ENCODE measurements at regions not wholly inside any gene's neighbourhood (a gene's known extent, or its start where the extent isn't known, plus 50 kb on each side); places are given as distances from the start of the nearest gene placed in this dataset.

DNA sequence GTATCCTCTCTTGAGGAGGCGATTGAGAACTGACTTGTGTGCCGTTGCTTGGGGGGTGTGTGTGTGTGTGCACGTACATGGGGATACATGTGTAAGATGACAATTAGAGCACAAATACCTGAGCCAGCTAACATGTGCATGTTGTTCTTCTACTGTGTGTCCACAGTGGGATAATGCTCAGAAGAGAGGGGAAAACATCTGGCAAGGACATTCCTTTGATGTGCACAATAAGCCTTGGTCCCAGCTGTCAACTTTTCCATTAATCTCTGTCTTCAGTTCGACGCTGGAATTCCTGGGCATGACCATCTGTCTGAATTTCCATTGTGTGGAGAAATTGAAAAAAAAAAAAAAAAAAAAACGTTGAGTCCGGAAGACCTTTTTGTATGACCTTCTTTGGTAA is 592.0 kb upstream of the GALNTL6 start:
- no peak overlapping the region for H3K27ac Mint-ChIP-seq
- peaks cover 3% of the 10 kb centered on the region; the same call in 1 of the 3 replicates for H3K4me1 Mint-ChIP-seq
- no peaks in the 10 kb centered on the region for H3K36me3 Mint-ChIP-seq (ENCODE audit: low read depth)
- ATAC-seq (no peak), DNase-seq (ENCODE audit: low spot score) (no peak)
- Histone ChIP-seq H3K79me2 (replicated peaks; ENCODE audit: insufficient read depth) (no peaks in the 10 kb centered on the region), H3K4me1 (ENCODE audit: insufficient read depth) (no peaks in the 10 kb centered on the region), H3F3A (replicated peaks; ENCODE audit: low read depth) (no peaks in the 10 kb centered on the region), H3K36me3 (ENCODE audit: insufficient read depth) (no peaks in the 10 kb centered on the region), H2AFZ (no peak overlapping the region), H3K27ac (ENCODE audit: low read depth) (no peak overlapping the region), H3K4me2 (no peak overlapping the region), H4K20me1 (replicated peaks; ENCODE audit: insufficient read depth) (no peaks in the 10 kb centered on the region), H3K9me2 (ENCODE audit: insufficient read depth) (no peaks in the 10 kb centered on the region), H3K27me3 (ENCODE audit: insufficient read depth) (no peaks in the 10 kb centered on the region), H3K4me3 (no peak overlapping the region)
- no peak overlapping the region for H3K4me3 Mint-ChIP-seq
- peaks cover 2% of the 10 kb centered on the region for H3K27me3 Mint-ChIP-seq (ENCODE audit: insufficient read depth, low read depth, poor library complexity)
- H3K9me3 Mint-ChIP-seq = no peaks in the 10 kb centered on the region
- TF ChIP-seq, protein P1, sequence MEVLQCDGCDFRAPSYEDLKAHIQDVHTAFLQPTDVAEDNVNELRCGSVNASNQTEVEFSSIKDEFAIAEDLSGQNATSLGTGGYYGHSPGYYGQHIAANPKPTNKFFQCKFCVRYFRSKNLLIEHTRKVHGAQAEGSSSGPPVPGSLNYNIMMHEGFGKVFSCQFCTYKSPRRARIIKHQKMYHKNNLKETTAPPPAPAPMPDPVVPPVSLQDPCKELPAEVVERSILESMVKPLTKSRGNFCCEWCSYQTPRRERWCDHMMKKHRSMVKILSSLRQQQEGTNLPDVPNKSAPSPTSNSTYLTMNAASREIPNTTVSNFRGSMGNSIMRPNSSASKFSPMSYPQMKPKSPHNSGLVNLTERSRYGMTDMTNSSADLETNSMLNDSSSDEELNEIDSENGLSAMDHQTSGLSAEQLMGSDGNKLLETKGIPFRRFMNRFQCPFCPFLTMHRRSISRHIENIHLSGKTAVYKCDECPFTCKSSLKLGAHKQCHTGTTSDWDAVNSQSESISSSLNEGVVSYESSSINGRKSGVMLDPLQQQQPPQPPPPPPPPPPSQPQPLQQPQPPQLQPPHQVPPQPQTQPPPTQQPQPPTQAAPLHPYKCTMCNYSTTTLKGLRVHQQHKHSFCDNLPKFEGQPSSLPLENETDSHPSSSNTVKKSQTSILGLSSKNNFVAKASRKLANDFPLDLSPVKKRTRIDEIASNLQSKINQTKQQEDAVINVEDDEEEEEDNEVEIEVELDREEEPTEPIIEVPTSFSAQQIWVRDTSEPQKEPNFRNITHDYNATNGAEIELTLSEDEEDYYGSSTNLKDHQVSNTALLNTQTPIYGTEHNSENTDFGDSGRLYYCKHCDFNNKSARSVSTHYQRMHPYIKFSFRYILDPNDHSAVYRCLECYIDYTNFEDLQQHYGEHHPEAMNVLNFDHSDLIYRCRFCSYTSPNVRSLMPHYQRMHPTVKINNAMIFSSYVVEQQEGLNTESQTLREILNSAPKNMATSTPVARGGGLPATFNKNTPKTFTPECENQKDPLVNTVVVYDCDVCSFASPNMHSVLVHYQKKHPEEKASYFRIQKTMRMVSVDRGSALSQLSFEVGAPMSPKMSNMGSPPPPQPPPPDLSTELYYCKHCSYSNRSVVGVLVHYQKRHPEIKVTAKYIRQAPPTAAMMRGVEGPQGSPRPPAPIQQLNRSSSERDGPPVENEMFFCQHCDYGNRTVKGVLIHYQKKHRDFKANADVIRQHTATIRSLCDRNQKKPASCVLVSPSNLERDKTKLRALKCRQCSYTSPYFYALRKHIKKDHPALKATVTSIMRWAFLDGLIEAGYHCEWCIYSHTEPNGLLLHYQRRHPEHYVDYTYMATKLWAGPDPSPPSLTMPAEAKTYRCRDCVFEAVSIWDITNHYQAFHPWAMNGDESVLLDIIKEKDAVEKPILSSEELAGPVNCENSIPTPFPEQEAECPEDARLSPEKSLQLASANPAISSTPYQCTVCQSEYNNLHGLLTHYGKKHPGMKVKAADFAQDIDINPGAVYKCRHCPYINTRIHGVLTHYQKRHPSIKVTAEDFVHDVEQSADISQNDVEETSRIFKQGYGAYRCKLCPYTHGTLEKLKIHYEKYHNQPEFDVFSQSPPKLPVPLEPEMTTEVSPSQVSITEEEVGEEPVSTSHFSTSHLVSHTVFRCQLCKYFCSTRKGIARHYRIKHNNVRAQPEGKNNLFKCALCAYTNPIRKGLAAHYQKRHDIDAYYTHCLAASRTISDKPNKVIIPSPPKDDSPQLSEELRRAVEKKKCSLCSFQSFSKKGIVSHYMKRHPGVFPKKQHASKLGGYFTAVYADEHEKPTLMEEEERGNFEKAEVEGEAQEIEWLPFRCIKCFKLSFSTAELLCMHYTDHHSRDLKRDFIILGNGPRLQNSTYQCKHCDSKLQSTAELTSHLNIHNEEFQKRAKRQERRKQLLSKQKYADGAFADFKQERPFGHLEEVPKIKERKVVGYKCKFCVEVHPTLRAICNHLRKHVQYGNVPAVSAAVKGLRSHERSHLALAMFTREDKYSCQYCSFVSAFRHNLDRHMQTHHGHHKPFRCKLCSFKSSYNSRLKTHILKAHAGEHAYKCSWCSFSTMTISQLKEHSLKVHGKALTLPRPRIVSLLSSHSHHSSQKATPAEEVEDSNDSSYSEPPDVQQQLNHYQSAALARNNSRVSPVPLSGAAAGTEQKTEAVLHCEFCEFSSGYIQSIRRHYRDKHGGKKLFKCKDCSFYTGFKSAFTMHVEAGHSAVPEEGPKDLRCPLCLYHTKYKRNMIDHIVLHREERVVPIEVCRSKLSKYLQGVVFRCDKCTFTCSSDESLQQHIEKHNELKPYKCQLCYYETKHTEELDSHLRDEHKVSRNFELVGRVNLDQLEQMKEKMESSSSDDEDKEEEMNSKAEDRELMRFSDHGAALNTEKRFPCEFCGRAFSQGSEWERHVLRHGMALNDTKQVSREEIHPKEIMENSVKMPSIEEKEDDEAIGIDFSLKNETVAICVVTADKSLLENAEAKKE (CRISPR knock-in tag; IDR thresholded peaks at IDR 0.05) = no peak
- TF ChIP-seq POLR2AphosphoS5 (IDR thresholded peaks at IDR 0.05; ENCODE audit: low read depth) = no peak
- no peak for TF ChIP-seq STAT1 (IDR thresholded peaks at IDR 0.05; ENCODE audit: unreplicated experiment)
- TF ChIP-seq ETS1 (IDR thresholded peaks at IDR 0.05) = no peak
- TF ChIP-seq EZH2phosphoT487 (IDR thresholded peaks at IDR 0.05; ENCODE audit: unreplicated experiment) = no peak
- TF ChIP-seq ZNF114 (CRISPR knock-in tag; IDR thresholded peaks at IDR 0.05) = no peak
- TF ChIP-seq EZH2 (IDR thresholded peaks at IDR 0.05; ENCODE audit: low read depth, unreplicated experiment) = no peak
- TF ChIP-seq CREB1 (CRISPR knock-in tag; IDR thresholded peaks at IDR 0.05; ENCODE audit: low read depth) = no peak

Data from GM23338 (cell line).